Mammary epithelial cell (primary cell): ENCODE measurements at regions not wholly inside any gene's neighbourhood (a gene's known extent, or its start where the extent isn't known, plus 50 kb on each side); places are given as distances from the start of the nearest gene placed in this dataset.

ENCODE experiments used
- CTCF ChIP-seq, 2 donors: IDR thresholded peaks in 1 of 2; conservative IDR thresholded peaks in 1 of 2; 2 replicates each; pipeline ENCODE4 v1.5.1; 2011 to 2012; ENCODE audit warnings: inconsistent platforms in 2 of 2, low read length in 2 of 2, mild to moderate bottlenecking in 2 of 2, control low read depth in 1 of 2, low read depth in 1 of 2; ENCODE audit not compliant: insufficient read depth in 1 of 2; ENCODE audit errors: extremely low read depth in 1 of 2
- EZH2 ChIP-seq: IDR thresholded peaks from 2 replicates; pipeline ENCODE4 v1.6.1; 2012; ENCODE audit warnings: low read length, inconsistent platforms, borderline replicate concordance

DNA sequence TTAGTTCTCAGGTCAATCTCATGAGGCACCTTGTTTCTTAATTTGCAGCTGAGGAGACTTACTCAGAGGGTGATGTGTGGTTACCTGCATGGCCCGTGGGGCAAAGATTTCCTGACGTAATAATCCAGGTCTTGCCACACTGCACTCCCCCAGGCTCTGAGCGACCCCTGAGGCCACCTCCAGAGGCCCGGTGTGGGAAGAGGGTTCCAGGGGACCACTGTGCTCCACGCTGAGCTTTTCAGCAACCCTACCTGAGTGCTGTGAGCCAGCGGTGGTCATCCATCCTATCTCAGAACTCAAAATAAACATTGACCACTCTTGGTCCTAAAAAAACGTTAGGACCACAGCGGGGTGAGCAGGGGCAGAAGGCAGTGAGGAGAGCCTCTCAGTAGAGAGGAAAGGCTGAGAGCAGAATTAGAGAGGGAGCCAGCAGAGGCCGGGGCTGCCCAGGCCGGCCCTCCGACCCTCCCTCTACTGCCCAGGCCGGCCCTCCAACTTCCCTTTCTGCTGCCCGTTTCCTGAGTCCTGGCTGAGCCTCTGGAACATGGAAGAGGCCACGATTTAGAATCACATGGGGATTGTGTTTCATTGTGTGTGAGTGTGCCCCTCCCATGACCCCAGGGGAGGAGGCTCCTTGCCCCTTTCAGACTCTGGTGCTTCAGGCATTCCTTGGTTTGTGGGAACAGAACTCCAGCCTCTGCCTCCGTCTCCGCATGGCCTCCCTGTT lies 188.2 kb upstream of the DIO3 start:
- TF ChIP-seq CTCF (conservative IDR thresholded peaks at IDR 0.05 in 1 of 2, IDR thresholded peaks at IDR 0.05 in 1 of 2; ENCODE audit: extremely low read depth in 1 of 2, insufficient read depth in 1 of 2, low read depth in 1 of 2, low read length in 2 of 2) (no peak), EZH2 (no peak)
